ENCODE measurements at regions not wholly inside any gene's neighbourhood (a gene's known extent, or its start where the extent isn't known, plus 50 kb on each side); places are given as distances from the start of the nearest gene placed in this dataset.

GRCh38 chr15:46278486-46279090 lies 643.8 kb downstream of the SQOR start:
- peak; percentile 21; the same call in 1 of the 2 replicates for TF ChIP-seq GATA2 (IDR thresholded peaks at IDR 0.05; ENCODE audit: low read depth, low read length)
- peak; percentile 49; the same call in 1 of the 2 replicates for TF ChIP-seq GATA3 (IDR thresholded peaks at IDR 0.05; ENCODE audit: low read depth, low read length)
